Upper lobe of left lung (tissue), 6 donors: ENCODE measurements at regions not wholly inside any gene's neighbourhood (a gene's known extent, or its start where the extent isn't known, plus 50 kb on each side); places are given as distances from the start of the nearest gene placed in this dataset.

ENCODE experiments used
- ATAC-seq, 2 donors: fragments of 200-7000 bp; cut with Tn5 transposase; one replicate each; pipeline ENCODE4 v1.9.1; 2022; ENCODE audit warnings: mild to moderate bottlenecking in 2 of 2, moderate library complexity in 2 of 2; ENCODE audit not compliant: low FRiP score in 2 of 2
- DNase-seq, 2 donors: peaks; one replicate each; pipeline ENCODE4 v3.0.0-alpha.2; 2019 to 2020
- H3K27ac ChIP-seq, 4 donors: fragments of 200-600 bp; sonication (generic); one replicate each; pipeline ENCODE4 v1.5.1; 2016 to 2019
- H3K27me3 ChIP-seq, 4 donors: fragments of 200-600 bp; sonication (generic); one replicate each; pipeline ENCODE4 v1.5.1; 2017 to 2019
- H3K36me3 ChIP-seq, 4 donors: fragments of 200-600 bp; sonication (generic); one replicate each; pipeline ENCODE4 v1.5.1; 2016 to 2019
- H3K4me1 ChIP-seq, 4 donors: fragments of 200-600 bp; sonication (generic); one replicate each; pipeline ENCODE4 v1.5.1; 2018 to 2019
- H3K4me3 ChIP-seq, 4 donors: fragments of 200-600 bp; sonication (generic); one replicate each; pipeline ENCODE4 v1.5.1; 2017 to 2019; ENCODE audit warnings: mild to moderate bottlenecking in 2 of 4, moderate library complexity in 1 of 4
- H3K9me3 ChIP-seq, 4 donors: fragments of 200-600 bp; sonication (generic); one replicate each; pipeline ENCODE4 v1.5.1; 2018 to 2019
- EP300 ChIP-seq, 4 donors: sonication (generic); formaldehyde crosslinking; IDR thresholded peaks; one replicate each; pipeline ENCODE4 v1.5.1; 2017; ENCODE audit warnings: antibody characterized with exemption in 4 of 4, control low read depth in 2 of 4
- POLR2A ChIP-seq, 4 donors: fragments of 450-650 bp; IDR thresholded peaks; one replicate each; pipeline ENCODE4 v1.5.1; 2016 to 2017; ENCODE audit warnings: antibody characterized with exemption in 4 of 4, mild to moderate bottlenecking in 2 of 4
- POLR2AphosphoS5 ChIP-seq, 2 donors: sonication (generic); formaldehyde crosslinking; IDR thresholded peaks; one replicate each; pipeline ENCODE4 v1.5.1; 2017; ENCODE audit warnings: antibody characterized with exemption in 2 of 2
- WGBS, 2 donors: methylation state at CpG; one replicate each; pipeline ENCODE4 v1.1.5; 2017 to 2018; 5-methylcytosine and 5-hydroxymethylcytosine counted together
- TF ChIP-seq, protein P1 (sequence below), 6 experiments: fragments of 450-650 bp in 4 of 6; fragments of 200-600 bp in 2 of 6; sonication (generic) in 2 of 6; IDR thresholded peaks; one replicate each; pipeline ENCODE4 v1.5.1; 2016 to 2019; ENCODE audit warnings: antibody characterized with exemption in 6 of 6
- donor health status: DM: no; HTN: no; CAD: no; lungs with moderate emphysema.
- donor health status: DM: no; HTN: yes; CAD: no; lungs with severe emphysema.

DNA sequence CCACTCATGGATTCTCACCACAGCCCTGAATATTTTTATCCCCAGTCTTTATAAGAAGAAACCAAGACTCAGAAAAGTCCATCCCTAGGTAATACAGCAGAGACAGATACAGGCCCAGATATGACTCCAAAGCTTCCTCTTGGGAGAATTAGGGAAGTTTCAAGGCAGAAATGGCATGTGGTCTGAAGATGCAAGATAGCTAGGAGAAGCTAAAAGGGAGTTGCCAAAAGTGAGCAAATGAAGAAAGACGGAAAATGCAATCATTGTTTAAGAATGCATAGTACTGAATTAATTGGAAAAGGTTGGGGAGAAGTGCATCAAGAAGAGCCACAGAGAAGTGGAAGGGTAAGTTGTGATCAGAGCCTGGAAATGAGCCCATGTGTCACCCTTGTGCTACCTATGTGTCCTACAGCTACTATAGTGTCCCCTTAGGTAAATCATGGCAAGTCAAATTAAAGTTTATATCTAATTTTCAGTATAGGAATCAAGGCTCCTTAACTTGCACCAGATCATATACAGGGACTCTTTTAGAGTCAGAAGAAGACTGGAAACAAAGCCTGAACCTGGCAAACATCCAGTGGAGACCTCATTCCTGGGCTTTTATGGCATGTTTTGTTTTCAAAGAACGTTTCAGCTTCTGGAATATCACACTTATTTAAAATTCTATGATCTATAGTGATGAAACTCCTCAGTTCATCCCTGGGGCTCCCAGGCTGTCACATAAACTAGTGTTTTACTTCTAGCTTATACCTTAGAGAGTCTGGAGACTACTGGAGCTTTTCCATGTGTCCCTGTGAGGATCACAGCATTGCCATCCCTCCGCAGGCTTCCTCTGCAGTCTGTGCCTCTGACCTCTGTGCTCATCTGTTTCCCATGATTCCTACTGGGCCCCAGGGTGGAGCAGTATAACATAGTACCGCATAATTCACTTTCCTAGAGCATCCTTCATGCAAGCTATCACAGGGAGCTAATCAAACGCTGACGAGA lies 189.0 kb upstream of the CDKN3 start:
- 74 to 82% methylated on average over 6 of the region's 6 CpGs for WGBS, 2 donors
- Histone ChIP-seq H3K9me3 (no peaks in the 10 kb centered on the region), H3K36me3 (no peaks in the 10 kb centered on the region), H3K27ac (no peak overlapping the region), H3K4me1 (peaks cover 0 to 3% (median 0%) of the 10 kb centered on the region in 4 donors), H3K4me3 (no peak overlapping the region), H3K27me3 (no peaks in the 10 kb centered on the region)
- DNase-seq (no peak), ATAC-seq (peak in 1 of 2 donors; percentile 58)
- TF ChIP-seq, protein P1, sequence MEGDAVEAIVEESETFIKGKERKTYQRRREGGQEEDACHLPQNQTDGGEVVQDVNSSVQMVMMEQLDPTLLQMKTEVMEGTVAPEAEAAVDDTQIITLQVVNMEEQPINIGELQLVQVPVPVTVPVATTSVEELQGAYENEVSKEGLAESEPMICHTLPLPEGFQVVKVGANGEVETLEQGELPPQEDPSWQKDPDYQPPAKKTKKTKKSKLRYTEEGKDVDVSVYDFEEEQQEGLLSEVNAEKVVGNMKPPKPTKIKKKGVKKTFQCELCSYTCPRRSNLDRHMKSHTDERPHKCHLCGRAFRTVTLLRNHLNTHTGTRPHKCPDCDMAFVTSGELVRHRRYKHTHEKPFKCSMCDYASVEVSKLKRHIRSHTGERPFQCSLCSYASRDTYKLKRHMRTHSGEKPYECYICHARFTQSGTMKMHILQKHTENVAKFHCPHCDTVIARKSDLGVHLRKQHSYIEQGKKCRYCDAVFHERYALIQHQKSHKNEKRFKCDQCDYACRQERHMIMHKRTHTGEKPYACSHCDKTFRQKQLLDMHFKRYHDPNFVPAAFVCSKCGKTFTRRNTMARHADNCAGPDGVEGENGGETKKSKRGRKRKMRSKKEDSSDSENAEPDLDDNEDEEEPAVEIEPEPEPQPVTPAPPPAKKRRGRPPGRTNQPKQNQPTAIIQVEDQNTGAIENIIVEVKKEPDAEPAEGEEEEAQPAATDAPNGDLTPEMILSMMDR (IDR thresholded peaks at IDR 0.05) = no peak
- TF ChIP-seq POLR2AphosphoS5 (IDR thresholded peaks at IDR 0.05) (no peak), EP300 (IDR thresholded peaks at IDR 0.05) (no peak), POLR2A (IDR thresholded peaks at IDR 0.05) (no peak)

DNA sequence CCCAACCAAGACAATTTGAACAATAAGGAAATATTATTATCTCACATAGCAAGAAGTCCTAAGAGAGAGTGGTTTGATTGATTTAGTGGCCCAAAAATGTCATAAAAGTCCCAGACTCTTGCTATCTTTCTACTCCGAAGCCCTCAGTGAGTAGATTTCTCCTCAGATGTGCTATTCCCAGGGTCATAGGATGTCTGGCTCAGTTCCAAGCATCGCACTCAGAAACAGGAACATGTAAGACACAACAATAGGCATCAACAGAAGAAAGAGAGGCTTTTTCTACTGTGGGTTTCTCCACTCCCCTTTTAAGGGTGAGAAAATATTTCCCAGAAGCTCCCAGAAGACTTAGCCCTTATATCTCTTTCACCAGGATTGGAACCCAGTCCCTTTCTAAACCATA lies 188.1 kb upstream of the CDKN3 start:
- no peak overlapping the region for H3K27ac ChIP-seq
- no peaks in the 10 kb centered on the region for H3K36me3 ChIP-seq
- ATAC-seq = no peak
- TF ChIP-seq EP300 (IDR thresholded peaks at IDR 0.05) = no peak
- TF ChIP-seq, protein P1 (IDR thresholded peaks at IDR 0.05) = no peak
- no peak for TF ChIP-seq POLR2AphosphoS5 (IDR thresholded peaks at IDR 0.05)
- TF ChIP-seq POLR2A (IDR thresholded peaks at IDR 0.05) = no peak
- H3K9me3 ChIP-seq = no peaks in the 10 kb centered on the region
- WGBS, 2 donors = 65 to 72% methylated on average over 2 of the region's 2 CpGs
- DNase-seq = no peak
- no peaks in the 10 kb centered on the region for H3K27me3 ChIP-seq
- peaks cover 0 to 3% (median 0%) of the 10 kb centered on the region in 4 donors for H3K4me1 ChIP-seq
- H3K4me3 ChIP-seq = no peak overlapping the region

DNA sequence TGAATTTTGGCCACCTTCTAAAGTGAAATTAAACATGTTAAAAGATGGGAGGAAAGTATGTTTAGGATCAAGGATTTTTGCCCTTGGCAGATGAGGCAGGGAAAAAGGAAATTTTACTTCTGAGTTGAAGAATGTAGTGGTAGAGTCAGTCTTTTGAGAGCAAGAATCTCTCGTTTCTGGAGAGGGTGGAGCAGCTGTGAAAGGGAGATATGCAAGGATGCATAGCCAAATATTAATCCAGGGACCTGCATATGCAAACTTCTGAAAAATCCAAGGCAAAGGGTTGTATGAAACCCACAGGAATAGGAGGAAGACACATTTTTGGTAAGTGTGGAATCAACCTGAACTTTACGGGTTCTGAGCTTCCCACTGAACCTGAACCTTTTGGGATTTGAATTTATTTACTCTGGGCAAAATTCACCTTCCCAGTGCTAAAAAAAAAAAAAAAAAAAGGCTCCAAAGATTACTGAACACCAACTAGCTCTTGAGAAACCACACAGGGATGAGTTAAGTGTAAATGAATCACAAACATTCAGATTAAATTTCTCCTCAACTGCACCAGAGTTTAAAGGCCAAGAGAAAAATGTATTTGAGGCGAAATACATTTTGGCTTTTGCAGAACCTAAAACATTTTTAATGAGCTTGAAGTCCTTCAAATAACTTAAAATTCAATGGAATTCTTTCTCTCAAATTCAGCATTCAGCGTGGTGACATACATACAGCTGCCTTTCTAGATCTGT lies 187.1 kb upstream of the CDKN3 start:
- Histone ChIP-seq H3K4me1 (peaks cover 0 to 3% (median 0%) of the 10 kb centered on the region in 4 donors), H3K9me3 (no peaks in the 10 kb centered on the region), H3K4me3 (no peak overlapping the region), H3K36me3 (no peaks in the 10 kb centered on the region), H3K27me3 (no peaks in the 10 kb centered on the region), H3K27ac (no peak overlapping the region)
- no peak for DNase-seq
- WGBS, 2 donors = 75% methylated on average over 4 of the region's 4 CpGs
- TF ChIP-seq POLR2A (IDR thresholded peaks at IDR 0.05) = no peak
- TF ChIP-seq POLR2AphosphoS5 (IDR thresholded peaks at IDR 0.05) = no peak
- TF ChIP-seq, protein P1 (IDR thresholded peaks at IDR 0.05) = no peak
- TF ChIP-seq EP300 (IDR thresholded peaks at IDR 0.05) = no peak
- ATAC-seq = no peak

DNA sequence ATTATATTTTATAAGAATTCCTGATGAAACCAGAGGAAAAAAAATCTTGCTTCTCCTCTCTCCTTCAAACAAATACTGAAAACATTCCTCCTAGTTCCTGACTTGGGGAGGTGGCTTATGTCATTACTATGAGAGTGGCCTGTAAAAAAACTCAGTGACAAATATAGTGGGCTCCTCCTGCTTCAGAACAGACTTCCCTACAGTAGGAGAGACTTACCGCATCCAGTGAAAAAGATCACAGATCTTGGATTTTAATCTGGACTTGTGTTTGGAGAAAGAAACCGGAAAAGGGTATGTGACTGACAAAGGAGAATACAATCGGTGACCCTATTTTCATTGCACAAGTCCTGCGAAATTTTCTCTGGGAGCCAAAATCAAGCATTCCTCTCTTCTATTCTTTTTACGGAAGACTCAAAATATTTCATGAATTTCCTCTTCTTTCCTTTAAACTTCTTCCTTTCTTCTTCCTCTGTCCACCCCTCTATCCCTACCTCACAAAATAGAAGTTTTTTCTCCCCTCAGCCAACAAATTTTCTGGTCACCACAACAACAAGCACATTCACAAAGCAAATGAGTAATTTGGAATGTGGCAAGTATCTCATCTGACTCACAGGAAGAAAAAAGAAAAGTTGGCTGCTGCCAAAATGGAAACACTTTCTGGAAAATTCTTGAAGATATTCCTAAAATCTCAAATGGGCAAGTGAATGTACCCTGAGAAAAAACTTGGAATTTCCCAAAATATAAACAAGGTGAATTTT lies 185.1 kb upstream of the CDKN3 start:
- TF ChIP-seq POLR2A (IDR thresholded peaks at IDR 0.05) (no peak), EP300 (IDR thresholded peaks at IDR 0.05) (no peak), POLR2AphosphoS5 (IDR thresholded peaks at IDR 0.05) (no peak)
- TF ChIP-seq, protein P1 (IDR thresholded peaks at IDR 0.05) = no peak
- DNase-seq (no peak), ATAC-seq (peak in 1 of 2 donors; percentile 80)
- no peaks in the 10 kb centered on the region for H3K9me3 ChIP-seq
- no peak overlapping the region for H3K27ac ChIP-seq
- H3K4me1 ChIP-seq = no peaks in the 10 kb centered on the region
- no peaks in the 10 kb centered on the region for H3K36me3 ChIP-seq
- WGBS, 2 donors = 75 to 79% methylated on average over 5 of the region's 5 CpGs
- H3K4me3 ChIP-seq = no peak overlapping the region
- no peaks in the 10 kb centered on the region for H3K27me3 ChIP-seq
